Stimulated activated CD4-positive, alpha-beta T cell treated with anti-CD3 and anti-CD28 coated beads, Interleukin-4, amount 100 ng/mL, for 24 hours (primary cell): ENCODE measurements at regions not wholly inside any gene's neighbourhood (a gene's known extent, or its start where the extent isn't known, plus 50 kb on each side); places are given as distances from the start of the nearest gene placed in this dataset.

Source experiments
- DNase-seq: peaks from one replicate; pipeline ENCODE4 v3.0.0-alpha.2; 2020

GRCh38 chr5:167512111-167512510 is 779.3 kb upstream of the WWC1 start:
- DNase-seq, result no peak

- no peak for DNase-seq
Measured at GRCh38 chr5:167513381-167513780, 778.1 kb upstream of the WWC1 start.

DNA sequence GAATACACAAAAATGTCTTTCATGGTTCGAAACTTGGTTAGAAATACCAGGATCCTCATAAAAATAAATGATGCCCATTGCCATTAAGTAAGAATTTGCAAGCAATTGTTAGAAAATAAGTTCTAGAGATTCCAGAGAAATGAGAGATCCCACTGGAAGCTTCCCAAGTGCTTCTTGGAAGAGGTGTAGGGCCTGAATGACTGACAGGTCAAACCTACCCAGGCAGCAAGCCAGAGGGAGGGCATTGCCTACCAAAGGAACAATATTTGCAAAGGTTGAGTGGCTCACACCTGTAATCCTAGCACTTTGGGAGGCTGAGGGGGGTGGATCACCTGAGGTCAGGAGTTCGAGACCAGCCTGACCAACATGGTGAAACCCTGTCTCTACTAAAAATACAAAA is 777.0 kb upstream of the WWC1 start:
- DNase-seq, result no peak

GRCh38 chr5:167525004-167525403 is 766.4 kb upstream of the WWC1 start:
- DNase-seq, result no peak

GRCh38 chr5:167528651-167529050 is 762.8 kb upstream of the WWC1 start:
- DNase-seq, result no peak

DNA sequence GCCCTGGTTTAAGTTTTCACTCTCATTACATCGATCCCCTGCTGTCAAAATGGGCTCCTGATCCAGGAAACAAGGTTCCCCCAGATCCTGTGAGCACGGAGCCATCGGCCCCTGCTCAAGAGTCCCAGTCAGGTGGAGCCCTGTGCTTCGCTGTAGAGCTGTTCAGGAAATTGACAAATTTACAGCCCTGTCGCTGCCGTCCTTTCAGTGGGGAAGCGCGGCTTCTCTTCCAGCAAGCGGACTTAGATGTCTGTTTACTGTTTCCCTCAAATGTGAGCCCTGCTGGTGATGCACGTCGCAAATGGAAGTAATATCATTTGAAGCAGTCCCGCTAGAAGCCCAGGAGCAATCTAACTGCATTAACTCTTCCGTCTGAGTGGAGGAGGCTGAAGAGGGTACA is 760.9 kb upstream of the WWC1 start:
- no peak for DNase-seq

- no peak for DNase-seq
Measured at GRCh38 chr5:167533814-167534795, 757.3 kb upstream of the WWC1 start.

- no peak for DNase-seq
Measured at GRCh38 chr5:167539747-167540146, 751.7 kb upstream of the WWC1 start.

- DNase-seq, result no peak
Measured at GRCh38 chr5:167546270-167546669, 745.2 kb upstream of the WWC1 start.

- no peak for DNase-seq
Measured at GRCh38 chr5:167552356-167552755, 739.1 kb upstream of the WWC1 start.

GRCh38 chr5:167553511-167553910 is 737.9 kb upstream of the WWC1 start:
- no peak for DNase-seq

DNA sequence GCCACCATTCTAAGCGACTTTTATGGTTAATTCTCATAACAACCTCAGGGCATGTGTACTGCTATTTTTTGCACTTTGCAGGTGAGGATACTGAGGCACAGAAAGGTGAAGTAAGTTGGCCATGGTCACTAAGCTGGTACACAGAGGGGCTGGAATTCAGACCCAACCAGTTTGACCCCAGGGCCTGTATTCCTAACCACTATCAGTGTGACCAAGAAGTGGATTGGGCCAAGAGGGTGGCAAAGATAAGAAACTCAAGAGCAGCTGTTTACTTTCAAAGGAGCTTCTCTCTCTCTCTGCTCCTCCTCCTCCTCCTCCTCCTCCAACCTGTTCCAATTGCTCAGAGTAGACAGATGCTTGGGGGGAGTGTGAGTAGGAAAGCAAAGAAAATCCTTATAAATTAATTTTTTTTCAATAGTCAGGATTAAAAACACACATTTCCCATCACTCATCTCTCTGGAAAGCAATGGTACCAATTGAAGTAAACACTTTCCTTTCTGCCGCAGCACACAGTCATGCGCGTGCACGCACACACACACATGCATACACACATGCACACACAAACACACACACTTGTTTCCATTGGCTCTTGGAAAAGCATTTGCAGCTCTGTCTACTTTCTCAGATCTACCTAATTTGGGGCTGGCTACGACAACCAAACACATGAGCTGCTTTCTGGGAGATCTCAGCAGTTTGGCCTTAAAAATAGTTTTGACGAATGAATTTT is 736.7 kb upstream of the WWC1 start:
- no peak for DNase-seq

DNA sequence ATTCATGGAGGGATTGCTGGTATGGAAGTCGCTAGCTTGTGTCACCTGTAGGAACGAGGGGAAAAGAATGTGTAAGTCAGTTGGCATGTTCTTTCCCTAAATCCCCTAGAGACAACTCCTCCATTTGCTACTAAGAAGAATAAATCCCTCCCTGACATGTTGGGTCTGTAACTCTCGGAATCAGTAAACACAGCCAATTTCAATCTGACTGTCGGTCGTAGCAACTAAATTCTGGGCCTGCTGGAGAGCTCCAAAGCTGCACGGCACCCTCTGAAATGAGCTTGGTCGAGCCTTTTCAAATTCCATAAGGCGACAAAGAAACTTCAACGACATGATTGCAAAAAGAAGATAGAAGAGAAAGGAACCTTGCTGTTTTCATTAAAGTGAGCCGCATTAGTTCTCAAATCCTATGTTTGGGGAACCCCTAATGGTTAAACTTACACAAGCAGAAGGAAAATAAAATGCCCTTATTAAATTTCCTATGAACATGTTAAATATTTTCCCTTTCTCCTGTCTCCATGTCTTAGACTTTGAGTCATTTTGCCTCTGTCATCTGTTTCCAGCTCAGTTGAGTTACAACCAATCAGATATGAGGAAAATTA is 735.8 kb upstream of the WWC1 start:
- no peak for DNase-seq

- no peak for DNase-seq
Measured at GRCh38 chr5:167557359-167557758, 734.1 kb upstream of the WWC1 start.

DNA sequence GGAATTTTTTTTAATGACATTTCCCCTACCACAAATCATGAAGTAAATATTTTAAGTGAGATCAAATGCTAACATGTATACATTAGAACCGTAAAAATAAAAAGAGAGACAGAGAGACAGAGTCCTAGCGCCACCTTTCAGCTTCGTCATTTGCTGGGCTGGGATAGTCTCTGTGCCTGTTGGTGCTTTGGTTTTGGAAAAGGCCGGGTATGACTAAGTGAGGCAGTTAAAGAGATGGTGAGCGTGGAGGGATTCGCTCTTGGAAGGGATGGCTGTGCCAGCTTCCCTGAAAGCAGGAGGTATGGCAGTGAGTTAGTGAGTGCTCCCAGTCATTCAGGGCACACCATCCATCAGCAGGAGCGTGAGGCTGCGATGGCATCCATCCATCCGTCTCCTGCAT is 729.6 kb upstream of the WWC1 start:
- no peak for DNase-seq

DNA sequence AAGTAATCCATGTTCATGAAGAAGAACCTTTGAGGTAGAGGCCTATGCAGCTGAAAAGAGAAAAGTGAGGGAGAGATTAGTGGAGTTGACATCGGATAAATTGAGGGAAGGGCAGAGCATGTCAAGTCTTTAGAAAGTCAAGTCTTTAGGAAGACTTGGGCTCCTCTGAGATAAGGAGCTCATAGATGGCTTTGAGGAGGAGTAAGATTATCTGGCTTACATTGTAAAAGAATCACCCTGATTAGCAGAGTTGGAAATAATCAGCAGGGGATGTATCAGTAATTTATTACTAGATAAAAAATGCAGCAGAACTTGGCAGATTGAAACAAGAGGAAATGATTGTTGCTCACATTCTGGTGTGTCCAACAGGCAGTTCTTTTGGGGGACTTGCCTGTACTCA is 727.2 kb upstream of the WWC1 start:
- DNase-seq, result no peak

DNA sequence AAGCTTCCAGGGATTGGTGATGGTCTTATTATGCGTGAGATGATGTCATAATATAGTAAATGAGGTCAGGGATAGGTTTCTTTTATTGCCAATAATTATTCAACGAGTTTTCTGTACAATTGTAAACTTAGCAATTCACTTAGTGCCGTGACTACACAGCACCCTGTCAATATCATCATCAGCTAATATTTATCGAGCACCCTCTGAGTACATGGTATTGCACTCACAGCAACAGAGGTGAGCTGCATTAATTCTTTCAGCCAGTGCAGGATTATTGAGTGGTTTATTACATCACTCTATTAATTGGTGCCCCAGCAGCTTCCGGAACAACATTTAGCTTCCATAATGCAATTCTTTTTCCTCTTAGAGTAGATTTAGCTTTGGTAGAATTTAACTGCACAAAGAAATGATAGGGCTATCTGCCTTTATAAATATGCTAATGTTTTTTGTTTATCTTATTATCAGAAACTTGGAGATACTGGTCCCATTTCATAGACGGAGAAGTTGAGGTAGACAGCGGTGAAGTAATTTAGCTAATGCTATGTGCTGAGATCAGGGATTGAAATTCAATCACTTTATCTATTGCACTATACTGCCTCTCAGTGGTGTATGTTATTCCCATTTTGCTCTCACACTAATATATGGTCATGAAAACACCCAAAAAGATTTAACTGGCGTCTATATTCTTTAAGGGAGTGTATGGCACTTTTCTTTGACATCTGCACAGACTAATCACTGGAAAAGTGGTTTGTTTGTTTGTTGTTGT is 726.1 kb upstream of the WWC1 start:
- no peak for DNase-seq

DNA sequence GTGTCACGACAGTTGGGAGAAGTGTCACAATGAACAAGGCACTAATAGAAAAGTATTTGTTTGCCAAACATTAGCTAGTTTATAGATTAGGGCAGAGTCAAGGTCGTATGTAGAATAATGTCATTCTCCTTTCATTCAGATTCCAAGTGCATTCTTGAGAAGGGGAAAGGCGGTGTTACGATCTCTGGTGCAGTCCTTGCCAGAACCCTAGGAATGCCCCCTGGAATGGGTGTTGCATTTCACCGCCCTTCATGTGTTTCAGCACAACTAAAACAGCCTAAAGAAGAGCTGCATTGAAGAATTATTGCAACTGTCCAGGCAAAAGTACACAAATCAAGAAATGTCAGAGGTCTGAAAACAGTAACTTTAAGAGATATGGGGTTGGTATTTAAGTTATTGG is 721.0 kb upstream of the WWC1 start:
- no peak for DNase-seq

DNA sequence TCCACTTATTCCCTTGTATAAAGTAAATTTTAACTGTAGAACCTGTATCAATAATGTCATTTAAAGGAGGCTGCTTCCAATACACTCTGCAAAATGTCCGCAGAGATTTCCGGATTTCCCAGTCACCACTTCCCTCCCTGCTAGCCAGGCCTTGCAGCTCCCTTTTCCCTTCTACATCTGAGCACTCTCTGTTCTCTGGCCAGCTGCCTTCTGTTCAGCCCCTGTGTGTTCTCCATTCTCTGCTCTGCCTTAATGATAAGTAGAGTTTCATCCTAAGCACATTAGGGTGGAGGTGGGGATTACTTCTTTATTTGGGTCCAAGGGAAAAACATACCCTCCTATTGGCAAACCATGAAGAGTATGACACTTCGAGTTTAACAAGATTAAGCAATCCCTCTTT is 719.6 kb upstream of the WWC1 start:
- DNase-seq, result no peak

GRCh38 chr5:167573370-167574127 is 717.9 kb upstream of the WWC1 start:
- no peak for DNase-seq

DNA sequence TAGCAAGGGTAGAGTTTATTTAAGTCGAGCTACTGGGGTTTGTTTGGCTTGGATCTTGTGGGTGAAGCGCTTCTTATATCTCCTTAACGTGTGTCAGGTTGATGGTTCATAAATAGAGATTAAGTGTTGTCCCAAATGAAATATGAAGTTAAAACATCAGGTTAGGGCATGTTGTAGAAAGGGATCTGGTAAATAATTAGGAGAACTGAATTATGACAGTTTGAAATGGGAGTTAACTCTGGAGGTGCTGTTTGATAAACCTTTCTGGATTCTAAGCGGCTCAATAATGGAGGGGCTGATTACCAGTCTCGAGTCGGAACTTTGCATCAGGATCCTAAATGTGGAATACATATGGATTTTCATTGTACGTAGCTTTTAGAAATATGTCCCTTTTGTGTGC is 717.0 kb upstream of the WWC1 start:
- no peak for DNase-seq

DNA sequence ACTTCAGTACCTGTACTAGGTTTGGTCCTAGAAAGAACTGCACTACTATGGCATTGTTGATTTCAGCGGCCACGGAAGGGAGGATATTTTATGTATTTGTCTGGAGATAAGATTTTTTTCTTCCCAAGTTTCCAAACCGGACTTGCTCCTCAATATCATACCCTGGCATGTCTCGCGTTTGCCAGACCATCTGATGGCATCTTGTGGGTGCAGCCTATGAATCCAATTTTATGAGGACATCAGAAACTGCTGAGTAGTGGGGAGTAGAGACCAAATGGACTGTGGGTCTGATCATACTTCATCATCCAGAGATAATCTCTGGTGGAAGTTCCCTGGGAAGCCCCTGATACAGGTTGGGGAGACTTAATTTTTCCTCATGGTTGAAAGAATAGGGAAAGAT is 716.1 kb upstream of the WWC1 start:
- DNase-seq, result no peak
